HG02970 (cell line): ENCODE measurements at regions not wholly inside any gene's neighbourhood (a gene's known extent, or its start where the extent isn't known, plus 50 kb on each side); places are given as distances from the start of the nearest gene placed in this dataset.

Source experiments
- ATAC-seq: cut with Tn5 transposase; IDR thresholded peaks from one replicate; pipeline ENCODE4 v1.9.1; 2021; ENCODE audit warnings: mild to moderate bottlenecking, moderate library complexity, moderate number of reproducible peaks; ENCODE audit not compliant: unreplicated experiment, low FRiP score

DNA sequence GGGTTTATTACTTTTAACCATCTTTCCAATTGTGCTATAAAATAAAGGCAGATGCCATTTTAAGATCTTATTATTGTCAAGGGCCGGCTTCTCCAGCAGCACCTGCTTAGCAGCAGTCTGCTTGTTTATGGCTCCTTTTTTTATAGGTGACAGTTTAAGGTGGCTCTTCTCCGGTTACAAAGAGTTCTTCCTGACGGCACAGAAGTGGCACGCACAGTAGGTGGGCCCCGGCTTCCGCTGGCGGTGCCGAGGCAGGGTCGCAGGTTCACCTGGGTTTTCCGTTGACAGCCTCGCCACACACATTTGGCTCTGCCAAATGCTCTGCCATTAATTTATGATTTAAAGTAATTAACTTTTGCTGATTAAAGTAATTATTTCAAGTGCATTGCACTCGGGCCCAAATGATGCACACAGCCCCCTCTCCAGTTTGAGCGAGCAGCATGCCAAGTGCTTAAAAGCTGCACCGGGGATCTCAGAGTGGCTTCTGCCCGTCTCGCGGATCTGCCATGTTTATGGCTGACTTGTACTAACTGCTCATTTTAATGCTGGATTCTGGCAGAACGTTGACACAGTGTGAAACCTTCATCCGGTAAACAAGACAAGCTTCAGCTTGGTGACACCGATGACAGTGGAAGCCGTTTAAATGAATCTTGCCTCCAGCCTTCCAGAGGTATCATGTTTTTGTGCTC lies 355.1 kb upstream of the MKI67 start:
- ATAC-seq, result no peak

DNA sequence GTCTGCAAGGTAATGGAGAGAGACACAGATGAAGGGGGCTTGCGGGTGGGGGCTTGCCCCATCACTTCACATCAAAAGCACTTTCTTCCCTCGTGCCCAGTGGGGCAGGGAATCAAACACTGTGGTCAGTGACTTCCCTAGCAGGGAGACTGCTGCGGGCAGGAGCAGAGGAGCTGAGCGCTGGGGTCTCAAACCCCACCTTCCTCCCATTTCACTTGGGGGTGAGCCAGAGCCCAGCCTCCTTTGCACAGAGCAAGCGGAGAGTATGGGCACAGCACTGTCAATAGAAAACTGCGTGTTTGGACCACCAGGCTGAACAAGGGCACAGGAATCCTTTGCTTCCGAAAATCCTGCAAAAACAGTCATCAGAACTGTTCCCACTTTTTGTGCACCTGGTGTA lies 355.8 kb upstream of the MKI67 start:
- no peak for ATAC-seq

DNA sequence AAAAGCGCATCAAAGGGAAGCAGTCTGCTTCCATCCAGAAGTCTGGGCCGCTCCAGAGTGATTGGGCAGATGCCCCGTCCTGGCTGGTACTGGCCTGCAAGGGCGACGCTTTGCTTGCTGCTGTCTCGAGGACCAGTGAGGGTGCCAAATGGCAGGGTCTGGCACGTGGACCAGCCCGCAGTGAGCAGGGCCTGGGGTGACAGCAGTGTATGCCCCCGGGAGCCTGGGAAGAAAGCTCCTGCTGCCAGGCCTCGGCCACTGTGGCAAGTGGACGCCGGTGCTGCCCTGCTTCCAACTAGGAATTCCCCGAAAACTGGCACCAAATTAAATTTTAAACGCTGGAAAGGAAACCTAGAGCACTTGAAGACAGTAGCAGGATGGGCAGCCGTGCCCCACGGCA lies 357.0 kb upstream of the MKI67 start:
- no peak for ATAC-seq

DNA sequence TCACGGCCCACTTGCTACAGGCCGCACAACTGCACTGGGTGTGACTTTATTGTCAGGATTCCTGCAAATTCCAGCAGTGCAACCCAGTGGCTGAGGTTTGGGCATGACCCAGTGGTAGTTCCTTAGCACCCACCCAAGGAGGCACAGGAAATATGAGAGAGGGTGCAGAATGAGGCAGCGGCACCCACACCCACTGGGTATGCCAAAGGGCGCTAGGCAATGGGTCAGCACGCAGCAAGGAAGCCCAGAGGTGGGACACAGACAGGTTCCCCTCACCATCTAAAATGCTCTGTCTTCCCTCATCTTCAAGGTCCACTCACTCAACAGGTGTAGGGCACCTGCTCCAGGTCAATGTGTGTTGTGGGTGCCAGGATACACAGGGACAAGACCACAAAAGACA lies 357.8 kb upstream of the MKI67 start:
- ATAC-seq, result no peak

DNA sequence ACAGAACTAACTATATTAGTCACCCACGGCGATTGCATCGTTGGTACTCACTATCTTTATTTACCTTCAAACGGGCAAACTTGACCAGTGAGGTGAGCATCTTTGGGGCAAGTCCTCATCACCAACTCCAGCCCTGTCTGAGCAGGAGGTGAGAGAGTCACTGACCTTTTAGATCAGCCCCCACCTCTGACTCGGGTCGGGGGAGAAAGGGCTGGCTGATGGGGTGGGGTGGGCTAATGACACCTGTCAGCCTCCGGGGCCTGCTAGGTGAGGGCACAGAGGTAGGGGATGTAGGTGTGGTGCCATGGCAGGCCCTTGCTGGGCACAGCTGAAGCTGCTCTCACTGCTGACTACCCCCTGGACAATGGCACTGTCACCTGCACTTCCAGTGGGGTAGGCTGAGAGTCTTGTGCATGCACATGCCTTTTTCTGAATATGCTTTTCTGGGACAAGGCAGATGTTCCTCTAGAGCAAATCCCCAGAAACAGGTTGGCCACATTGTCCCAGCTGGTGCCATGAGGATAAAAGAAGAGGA lies 359.5 kb upstream of the MKI67 start:
- ATAC-seq, result no peak

DNA sequence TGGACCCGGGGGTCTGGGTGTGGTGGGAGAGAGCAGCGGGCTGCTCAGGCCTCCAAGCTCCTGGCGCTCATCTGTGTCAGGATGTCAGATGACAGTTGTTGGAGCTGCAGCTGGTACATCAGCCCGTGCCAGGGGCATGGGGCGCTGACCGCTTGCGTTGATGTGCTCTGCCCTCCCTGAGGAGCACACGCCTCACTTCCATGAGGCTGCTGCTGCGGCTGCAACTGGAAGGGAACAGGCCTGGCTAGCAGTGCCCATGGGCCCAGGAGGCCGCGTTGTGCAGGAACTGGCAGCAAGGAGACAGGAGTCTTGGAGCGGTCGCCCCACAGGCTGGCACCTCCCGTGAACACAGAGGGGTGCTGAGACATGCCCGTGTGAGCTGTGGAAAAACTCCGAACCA lies 361.3 kb upstream of the MKI67 start:
- no peak for ATAC-seq

DNA sequence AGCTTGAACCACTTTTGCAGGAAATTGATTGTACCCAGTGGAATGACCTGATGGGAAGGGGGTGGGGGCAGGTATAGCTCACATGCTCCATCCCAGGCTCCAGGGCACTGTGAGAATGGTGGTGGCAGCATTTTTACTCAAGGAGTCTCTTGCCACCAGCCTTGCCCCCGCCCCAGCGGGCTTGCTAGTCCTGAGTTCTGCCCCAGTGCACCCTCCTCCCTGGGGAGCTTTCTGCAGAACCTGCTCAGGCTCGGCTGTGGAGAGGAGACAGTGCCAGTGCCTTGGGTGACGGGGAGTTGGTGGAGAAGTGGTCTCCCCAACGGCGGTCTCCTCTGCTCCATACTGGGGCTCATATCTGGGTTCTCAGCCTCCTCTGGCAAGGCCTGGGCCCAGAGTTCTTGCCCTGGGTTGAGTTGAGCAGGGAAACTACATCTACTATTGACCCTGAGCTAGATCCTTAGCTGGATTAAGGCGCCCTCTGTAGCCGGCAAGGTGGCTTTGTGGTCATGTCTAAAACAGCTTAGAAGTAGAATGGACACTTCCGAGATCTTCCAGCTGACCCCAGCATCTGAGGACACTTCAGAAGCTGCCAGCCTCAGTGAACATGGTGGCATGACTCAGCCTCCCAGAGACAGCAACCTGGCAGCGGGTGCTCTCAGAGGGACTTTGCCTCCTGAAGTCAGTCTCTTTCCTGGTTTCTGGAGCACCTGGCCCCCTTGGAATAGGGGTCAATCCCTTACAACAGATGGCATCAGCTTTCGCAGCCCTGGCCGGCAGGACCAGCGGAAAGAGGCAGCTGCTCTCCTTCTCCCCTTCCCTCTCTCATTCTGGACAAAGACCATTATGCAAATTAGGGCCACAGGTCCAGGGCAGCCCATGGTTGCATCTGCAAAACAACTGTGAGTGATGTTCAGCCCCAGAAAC lies 363.4 kb upstream of the MKI67 start:
- no peak for ATAC-seq

DNA sequence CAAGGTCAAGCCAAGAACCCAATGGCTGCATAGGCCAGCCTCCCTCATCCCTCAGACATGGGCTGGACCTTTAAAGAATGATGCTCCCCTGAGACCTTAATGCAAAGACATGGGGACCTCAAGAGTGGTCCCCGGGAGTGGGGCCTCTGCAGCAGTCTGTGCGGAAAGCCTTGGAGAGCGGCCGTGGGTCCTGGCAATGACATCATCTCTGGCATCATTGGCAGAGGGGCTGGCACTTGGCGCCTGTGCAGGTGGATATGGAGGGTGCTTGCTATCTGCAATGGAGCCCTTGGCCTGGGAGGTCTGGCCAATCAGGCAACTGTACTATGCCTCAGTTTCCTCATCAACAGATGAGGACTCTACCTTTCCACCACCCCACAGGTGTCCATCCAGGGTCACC lies 365.5 kb upstream of the MKI67 start:
- ATAC-seq, result no peak

DNA sequence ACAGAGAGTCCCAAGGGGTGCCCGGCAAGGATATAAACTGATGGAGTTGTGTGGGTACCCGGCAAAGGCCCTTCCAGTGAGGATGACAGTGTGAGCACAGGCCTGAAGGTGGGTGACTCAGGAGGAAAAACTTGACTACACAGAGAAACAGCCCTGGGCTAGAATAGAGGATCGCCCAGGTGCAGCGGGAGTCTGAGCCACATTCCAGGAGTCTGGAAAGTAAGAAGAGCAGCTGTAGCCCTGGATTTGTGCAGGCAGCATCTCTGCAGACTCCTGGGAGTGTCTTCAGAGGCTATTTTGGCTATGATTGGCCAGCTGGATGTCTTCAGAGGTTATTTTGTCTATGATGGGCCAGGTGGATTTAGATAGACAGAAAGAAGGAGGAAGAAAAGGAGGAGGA lies 367.6 kb upstream of the MKI67 start:
- no peak for ATAC-seq

DNA sequence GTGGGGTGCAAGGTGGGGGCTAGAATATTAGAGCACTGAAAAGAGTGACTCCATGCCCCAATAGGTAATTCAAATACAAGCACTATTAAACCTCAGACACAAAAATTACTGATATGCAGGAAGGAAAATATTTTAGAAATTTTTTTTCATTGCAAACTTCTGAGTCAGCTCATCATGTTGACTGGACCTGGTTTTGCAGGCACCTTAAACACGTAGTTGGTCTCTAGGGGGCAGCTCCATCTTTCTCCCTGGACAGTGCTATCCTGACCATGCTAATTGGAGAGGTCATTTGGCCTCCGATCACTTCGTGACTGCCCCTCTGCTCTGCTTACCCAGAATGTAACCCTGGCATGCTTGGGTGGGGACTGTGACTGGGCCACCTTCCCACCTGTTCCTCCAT lies 368.4 kb upstream of the MKI67 start:
- no peak for ATAC-seq

DNA sequence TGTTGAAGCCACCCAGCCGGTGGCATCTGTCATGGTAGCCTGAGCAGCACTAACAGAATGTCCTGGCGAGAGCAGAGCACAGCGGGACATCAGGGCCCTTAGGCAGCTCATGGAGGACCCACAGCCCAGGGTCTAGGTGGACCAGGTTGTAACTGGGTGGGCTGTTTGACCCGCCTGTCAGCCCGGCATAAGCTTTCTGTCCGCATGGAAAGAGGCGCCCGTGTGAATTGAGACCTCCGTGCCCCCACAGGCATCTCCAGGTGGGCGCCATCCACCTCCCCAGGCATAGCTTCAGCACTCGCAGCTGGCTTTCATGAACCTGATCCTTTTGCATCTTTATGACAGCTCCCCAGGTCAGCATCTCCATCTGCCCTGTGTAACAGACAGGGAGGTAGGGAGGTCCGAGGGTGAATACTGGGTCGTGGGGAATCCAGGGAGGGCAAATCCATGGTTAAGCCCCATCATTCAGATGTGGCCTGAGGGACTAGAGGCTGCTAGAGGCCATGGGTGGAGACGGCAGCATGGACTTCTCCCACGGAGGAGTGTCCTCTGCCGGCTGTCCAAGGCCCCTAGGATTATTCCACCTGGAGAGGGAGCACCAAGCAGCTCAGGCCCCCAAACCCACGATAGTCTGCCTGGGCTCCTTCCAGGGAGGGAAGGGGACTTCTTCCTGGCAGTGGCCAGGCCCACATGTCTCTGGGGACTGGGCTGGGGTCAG lies 371.6 kb upstream of the MKI67 start:
- ATAC-seq, result no peak

DNA sequence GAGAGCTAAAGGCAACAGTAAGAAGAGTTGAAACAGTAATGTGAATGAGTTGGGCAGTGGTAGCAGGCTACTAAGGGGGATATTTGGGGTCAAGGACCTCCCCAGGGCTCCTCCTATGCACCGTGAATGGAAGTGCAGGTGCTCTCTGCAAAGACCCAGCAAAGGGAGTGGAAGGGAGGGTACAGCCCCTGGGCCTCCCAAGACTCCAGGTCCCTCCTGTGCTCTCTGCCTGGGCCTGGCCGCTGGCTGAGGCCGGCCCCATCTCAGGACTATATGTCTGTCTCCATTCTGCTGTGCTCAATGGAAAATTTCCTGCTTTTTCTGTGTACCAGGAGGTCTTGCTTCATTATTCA lies 372.1 kb upstream of the MKI67 start:
- no peak for ATAC-seq

DNA sequence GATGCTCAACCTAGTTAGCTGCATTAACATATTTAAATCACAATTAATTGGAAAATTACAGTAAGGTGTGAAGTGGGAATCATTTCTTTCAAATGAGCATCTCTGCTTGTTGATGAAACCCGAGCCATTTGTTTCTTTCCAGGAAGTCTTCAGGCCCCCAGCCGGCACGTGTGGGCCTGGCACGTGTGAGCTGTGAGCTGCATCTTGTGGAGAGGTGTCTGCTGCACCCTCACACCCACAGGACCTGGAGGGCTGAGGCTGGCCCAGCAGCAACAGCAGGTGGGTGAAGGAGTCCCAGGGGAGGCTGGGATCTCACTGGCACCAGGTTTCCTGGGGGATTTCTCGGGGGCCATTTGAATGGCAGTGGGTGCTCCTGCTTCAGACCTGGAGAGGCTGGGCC lies 372.5 kb upstream of the MKI67 start:
- ATAC-seq, result no peak

DNA sequence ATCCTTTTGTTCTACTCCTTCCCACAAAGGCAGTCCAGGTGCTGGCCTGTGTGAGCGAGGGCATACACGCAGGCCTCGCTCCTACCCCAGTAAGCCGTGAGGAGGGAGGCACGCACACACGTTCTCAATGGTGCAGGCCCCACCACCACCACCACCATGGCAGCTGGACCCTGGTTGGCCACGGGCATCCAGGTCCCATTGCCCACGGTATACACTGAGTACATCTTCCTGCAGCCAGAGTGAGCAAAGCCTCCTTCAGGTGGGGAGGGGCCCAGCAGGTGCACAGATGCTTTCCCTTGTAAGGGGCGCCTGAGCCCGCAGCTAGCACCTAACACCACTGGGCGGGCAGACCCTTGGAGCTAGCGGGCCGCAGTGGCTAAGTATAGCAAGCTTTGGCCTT lies 373.3 kb upstream of the MKI67 start:
- no peak for ATAC-seq

DNA sequence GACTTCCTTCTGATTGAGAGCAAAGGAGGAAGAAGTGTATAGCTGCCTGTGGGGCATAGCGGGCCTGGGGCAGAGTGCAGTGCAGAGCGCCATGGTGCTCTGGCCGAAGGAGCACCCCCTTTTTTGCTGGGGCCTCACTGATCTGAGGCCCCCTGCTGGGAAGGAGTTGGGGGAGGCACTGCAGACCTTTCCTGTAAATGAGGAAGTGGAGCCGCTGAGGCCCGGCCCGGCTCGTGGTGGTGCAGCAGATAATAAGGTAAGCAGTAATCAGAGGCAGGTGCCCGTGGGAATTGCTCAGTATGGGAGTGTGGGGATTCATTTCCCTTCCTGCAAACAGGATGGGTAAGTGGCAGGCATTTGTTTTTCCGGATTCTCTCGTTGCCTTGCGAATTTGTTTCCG lies 373.7 kb upstream of the MKI67 start:
- no peak for ATAC-seq

DNA sequence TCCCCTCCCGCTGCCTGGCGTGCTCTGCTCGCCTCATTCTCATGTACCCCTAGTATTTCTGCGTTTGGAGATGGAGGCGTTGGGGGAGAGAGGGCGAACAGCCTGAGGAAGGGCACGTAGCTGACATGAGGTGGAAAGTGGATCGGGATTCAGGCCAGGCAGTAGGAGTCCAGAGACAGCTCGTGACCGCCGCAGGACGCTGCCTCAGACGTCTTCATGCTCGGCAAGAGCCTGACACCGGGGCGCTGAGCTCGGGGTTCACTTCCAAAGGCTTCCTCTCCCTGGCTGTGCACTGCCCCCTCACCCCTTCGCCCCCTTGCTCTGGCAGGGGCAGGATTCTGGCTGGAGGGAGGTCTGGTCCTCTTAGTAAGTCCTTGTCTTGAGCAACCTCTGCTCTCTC lies 374.4 kb upstream of the MKI67 start:
- ATAC-seq, result no peak

DNA sequence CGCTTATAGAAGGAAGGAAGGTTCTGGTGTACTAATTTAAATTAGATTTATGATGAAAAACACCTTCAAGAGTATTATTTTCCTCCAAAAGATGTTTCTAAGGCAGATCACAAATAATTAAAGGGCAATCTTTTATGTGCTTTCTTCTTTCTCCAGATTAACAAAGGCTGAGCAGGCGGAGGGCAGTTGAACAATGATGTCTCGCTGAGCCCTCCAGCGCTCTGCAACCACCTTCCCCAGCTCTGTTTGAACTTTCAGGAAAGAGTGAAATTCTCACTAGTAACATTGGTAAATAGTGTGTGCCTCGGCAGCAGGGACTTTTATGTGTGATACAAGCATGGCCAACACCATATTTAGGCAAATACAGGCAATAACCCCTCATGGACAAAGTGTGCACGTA lies 379.1 kb upstream of the MKI67 start:
- ATAC-seq, result no peak

DNA sequence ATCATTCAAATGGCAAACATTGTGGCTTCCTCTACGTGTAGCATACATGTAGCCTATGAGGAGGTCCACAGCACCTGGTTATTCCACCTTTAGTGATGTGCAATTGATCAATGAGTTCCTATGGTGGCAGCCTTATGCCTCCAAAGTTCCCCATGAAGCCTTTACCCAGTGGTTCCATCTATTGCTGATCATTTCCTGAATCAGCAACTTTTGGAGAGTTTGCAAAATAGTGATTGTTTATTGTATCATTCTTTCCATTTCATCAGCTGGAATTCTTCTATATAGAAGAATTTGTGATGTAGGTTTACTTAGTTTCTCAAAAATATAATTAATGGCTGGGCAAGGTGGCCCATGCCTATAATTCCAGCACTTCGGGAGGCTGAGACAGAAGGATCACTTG lies 380.2 kb upstream of the MKI67 start:
- no peak for ATAC-seq

DNA sequence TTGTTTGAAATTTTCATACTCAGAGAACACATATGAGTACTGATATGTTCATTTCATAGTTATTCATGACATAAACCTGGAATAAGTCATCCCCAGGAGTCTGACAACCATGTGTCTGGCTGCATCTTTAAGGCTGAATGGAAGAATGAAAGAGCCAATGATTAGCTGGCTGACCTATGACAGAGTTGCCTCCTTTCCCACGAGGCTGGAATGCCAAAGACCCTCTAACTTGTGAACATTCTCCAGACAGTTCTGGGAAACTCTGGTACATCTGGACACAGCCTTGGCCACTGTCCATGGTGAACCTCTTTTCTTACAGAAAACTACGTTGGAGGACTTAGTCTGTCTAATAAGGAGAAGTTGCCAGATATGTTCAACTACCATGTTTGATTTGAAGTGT lies 380.8 kb upstream of the MKI67 start:
- no peak for ATAC-seq

DNA sequence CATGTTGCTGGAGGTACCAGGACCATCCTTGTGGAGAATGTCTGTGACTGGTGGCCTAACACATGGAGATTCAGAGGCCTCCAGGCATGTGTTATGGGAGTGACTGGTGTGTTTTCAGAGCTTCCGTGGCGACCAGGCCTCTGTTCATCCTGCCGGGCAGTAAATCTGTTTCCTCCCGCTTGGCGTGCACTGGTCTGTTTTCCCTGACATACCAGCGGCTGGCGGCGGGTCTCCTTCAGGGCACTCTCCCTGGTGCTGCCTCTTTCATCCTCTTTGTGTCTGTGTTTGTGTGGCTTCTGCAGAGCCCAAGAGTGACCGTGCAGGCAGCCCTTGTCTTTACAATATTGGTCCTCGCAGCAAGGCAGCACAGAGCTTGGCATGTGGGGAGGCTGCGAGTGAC lies 385.1 kb upstream of the MKI67 start:
- no peak for ATAC-seq

DNA sequence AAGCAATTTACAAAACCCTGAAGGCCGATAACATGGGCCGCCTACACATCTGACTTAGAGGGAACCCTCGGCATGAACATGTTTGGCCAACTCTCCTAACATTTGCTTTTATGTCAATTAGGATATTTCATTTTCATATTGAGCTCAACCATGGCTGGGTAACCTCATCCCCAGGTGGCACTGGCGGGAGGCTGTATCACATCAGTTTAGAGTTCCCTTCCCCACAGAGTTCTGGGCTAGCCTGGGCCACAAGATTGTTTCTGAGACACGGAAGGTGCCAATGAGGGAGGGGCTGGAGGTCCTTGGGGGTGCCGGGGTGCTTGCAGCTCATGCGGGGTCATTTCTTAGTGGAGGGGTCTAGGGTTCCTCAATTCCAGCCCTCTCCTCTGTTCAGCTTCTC lies 386.5 kb upstream of the MKI67 start:
- ATAC-seq, result no peak
